ENCODE measurements at regions not wholly inside any gene's neighbourhood (a gene's known extent, or its start where the extent isn't known, plus 50 kb on each side); places are given as distances from the start of the nearest gene placed in this dataset.
"Not testable (repeated sequence)": the region's sequence is repeated elsewhere in the genome, so short reads cannot be mapped to it uniquely, and the experiment has no call there.

DNA sequence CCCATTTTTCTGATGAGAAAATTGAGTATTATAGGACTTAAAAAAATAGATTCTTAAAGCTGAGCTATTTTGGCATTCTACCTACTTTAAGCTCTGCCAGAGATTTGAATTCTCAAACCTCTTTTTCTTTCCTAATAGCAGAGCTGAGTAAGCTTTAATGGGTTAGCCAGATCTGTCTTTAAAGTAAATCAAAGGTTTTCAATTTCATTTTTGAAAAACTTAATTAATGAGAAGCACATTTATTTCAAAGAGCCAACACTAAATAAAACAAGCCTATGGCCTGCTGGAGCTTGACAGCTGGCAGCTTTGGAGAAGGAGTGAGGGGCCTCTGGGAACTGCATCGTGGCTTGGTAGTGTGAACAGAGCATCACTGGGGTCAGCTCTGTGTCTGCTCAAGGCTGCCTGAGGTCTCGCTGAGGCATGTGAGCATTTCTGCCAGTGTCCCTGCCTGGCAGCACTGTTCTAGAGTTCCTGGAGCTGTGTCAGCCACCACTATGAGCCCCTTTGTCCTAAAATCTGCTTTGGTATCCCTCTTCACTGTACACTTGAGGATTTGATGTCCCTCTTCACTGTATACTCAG, 50.4 kb upstream of the PRSS23 start:
- no peak for DNase-seq (ENCODE audit: low read depth)

DNA sequence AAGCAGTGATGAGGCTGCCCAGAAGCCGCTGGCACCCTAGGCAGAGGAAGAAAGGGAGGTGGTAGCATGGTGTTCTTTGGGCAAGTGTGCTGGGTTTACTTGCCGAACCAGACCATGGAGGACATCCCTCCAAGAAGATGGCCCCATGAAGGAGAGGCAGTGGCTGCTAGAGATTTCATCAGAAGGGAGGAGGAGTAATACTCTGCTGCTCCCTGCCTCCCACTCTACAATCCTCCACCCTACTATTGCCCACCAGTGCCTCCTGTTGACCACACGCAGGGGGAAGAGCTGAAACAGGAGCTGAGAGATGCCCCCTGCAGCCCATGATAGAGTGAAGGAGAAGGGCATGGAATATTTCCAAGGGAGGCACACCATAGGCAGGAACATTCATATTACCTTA, 51.0 kb upstream of the PRSS23 start:
- no peak for DNase-seq (ENCODE audit: low read depth)

DNA sequence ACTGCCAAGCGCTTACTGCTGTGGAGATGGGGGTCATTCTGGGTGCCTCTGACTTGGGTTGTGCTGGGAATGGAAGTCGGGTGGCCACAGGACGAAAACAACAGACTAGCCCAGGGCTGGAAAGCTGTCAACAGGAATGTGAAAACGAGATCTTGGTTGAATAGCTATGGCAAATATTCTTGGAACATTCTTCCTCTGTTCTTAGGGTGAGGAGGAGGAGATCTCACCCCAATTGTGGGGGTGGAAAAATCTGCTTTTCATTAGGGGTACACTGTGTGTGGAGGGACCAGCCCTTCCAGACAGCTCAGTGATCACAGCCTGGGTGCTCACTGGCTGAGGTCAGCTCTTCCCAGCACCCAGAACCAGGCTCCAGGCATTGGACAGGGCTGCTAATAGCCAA, 52.0 kb upstream of the PRSS23 start:
- no peak for DNase-seq (ENCODE audit: low read depth)

DNA sequence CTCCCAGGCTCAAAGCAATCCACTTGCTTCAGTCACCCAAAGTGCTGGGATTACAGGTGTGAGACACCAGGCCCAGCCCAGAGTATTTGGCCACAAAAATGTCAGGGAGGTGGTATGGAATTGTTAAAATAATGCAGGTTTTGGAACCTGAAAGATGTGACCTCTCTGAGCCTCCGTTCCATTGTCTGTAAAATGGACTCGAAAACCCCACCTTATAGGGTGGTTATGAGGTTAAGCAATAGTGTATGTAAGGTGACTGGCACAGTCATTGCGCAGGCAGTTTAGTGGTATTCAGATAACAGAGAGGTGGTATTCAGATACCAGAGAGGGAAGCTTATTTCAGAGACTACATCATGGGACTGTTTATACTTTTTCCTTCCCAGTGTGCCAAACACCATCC, 52.5 kb upstream of the PRSS23 start:
- DNase-seq (ENCODE audit: low read depth): no peak

DNA sequence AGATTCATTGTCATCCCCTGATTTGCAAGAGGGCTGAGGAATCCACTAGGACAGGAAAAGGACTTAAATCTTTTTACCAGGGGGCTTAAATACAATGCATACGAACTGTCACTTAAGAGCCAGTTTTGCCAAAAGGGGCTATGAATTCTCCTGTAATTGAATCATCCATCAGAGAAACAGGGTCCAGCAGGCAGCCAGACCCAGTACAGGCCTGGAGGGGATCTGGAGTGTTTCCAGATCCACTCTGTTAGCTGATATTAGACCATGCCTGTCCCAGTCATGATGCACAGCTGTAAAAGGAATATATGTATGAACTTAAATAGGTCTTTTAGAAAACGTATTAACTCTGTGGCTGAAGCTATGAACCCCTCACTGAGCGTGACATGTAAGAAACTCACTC, 53.8 kb upstream of the PRSS23 start:
- no peak for DNase-seq (ENCODE audit: low read depth)

DNA sequence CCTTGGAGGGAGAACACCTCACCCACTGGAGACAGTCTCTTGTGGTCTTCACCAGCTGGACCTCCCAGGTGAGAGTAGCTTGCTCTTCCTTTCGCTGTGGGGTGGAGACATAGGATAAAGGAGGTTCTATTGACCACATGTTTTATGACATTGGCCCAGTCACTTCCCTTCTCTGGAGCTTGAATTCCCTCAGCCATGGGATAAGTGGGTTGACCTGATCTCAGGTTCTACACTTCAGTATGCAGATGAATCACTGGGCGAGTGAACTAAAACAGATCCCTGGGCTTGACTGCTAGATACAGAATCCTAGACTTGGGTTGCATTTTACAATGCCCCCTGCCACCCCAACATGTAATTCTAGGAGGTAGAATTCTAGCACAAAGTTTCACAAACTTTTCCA, 54.8 kb upstream of the PRSS23 start:
- DNase-seq (ENCODE audit: low read depth): no peak

DNA sequence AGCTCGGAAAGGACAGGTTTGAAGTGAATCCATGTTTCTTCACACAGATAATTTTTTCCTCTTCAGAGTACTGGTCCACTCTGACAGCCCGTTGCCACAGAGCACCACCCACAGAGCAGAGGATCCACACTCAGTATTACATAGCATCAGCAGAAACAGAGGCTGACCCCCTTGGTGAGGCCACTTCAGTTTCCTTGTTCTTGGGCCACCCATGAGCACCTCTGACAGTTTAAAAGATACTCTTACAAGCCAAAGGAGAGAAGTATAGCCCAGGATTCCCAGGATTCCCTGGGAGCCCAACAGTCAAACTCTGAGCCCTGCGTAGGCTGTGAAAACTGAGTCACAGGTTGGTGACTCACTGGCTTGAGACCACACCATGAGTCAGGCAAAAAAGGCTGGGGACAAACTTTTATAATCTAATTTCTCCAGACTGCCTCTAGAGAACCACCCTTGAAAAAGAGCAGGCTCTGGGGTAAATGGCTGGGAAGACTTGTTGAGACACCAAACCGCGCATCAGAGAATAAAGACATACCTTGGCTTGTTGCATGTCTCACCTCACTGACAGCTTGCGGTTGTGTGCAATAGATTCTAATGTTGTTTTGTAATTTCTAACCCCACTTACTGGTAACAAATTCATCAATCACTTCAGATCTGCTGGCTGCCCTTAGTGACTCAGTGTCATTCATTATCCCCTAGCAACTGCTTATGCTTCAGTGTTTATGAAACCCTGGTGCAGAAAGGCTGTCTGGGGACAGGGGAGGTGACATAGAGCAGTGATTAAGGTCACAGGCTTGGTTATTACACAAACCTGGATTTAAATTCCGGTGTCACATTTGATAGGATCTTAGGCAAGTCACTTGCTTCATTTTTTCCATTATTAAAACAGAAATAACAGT, 56.9 kb upstream of the PRSS23 start:
- DNase-seq (ENCODE audit: low read depth): peak; percentile 52

DNA sequence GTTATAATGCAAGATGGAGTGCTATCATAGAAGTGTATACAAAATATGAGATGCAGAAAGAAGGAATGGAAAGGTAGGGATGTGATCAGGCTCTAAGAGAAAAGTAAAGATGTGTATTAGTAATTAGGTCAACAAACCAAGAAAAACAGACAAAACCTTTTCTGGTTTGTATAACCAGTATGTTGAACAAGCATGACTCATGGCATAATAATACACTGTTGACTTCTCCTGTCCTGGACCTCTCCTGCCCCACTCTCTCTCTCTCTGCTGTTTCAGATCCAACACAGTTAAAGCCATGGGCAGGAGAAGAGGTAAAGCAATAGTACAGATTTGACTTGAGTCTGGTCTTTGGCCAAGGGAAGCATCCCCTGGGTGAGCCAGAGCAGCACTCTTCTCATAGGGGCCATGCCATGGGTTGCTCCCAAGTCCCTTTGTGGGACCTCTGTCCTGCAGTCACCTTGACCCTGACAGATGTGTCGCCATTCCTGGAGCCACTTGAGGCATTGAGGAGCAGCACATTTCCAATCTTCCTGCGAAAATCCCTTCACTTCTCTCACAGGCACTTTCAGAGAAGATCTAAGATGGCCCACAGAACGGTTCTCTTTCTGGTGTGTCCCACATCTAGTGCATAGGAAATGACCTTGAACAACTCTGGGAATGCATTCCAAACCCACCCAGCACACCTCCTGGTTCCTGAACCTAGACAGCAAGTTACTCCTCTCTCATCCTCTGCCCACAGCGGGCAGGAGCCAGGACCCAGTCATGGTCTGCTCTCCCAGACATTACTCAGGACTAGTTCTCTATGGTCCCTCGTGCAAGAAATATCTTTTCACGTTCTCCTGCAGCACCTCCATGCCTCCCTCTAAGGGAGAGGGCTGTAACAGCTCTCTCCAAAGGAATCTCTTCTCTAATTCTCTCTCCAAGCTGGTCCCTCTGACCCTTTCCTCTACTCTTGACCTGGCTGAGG, 58.2 kb upstream of the PRSS23 start:
- no peak for DNase-seq (ENCODE audit: low read depth)

DNA sequence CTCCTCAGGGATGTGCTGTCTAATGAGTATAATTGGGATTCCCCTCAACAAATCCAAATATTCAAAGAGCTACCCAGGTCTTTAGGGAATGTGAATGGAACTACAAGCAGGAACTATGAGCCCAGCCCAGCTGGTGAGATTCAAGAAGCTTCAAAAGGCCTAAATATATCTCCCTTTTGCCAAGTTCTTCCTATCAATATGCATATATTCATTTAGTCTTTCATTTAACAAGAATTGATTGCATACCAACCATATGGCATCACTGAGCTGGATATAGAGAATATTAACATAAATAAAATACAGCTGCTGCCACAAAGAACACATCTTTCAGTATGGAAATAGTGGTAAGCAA, 58.9 kb upstream of the PRSS23 start:
- no peak for DNase-seq (ENCODE audit: low read depth)

DNA sequence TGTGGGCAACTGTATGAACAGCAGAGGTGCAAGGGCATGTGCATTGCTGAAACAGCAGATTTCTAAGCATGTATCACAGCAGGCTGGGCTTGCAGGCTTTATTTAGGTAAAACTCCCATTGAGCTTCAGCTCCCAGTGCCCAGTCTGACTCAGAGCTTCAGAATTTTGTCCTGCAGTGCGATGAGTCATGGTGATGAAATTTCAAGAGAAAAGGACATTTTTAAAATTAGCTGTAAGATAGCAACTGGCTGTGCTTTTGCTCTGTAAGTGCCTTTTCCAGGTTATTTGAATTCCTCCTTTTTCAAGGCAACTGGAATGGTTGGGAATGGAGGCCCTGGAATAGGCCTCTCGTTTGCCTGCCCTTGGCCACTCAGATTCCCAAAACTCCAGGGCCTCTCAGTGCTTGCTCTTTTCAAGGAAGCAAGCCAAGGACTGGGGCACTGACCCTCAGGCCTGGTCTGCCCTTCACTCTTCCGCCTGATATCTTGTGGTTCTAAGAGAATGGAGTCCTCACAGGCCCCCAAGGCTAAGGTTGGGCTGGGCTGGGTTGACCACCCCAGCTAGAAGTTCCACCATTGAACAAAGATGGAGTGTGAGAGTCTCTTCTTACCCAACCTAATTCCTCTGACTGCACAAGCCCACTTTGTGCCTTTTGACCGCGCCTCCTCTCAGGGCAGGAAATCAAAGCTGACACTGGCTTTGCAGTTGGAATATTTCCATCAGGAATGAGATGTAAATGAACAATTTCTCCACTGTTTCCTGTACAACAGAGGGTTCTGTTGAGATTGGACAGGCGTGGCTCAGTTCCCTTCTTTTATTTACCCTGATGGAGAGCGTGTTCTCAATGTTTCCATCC, 59.5 kb upstream of the PRSS23 start:
- DNase-seq (ENCODE audit: low read depth): no peak

DNA sequence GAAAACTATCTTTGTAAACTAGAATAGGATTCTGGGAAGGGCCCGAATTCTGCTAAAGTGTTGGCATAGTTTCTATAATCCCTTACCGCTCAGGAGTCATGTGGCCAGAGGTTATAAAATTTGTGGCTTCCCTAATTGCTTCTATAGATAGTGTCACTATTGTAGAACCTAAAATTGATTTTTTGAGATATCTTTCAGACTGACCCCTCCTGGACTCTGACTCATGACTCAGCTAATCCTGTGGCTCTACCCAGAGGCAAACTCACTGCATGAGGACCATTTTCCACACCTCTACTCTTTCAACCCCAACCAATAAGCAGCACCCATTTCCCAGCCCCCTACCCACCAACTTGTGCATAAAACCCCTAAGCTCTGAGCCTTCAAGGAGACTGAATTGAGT, 61.8 kb upstream of the PRSS23 start:
- DNase-seq (ENCODE audit: low read depth): no peak

DNA sequence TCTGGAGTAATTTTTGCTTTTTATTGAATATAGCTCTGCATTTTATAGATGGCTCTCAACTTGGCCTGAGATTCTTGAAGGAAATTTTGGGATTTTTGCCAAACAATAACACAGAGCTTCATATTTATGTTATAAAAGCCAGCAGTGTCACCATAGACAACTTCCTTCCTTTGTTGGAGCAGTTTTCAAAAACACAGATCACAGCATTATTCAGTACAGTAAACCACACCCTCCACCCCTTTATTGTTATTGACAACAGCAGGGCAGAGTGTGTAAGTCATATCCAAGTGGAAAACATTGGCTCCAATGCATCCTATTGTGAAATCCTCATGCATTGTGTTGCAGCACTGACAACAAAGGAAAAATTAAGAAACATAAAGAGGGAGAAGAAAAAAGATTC, 62.6 kb upstream of the PRSS23 start:
- DNase-seq (ENCODE audit: low read depth): no peak

DNA sequence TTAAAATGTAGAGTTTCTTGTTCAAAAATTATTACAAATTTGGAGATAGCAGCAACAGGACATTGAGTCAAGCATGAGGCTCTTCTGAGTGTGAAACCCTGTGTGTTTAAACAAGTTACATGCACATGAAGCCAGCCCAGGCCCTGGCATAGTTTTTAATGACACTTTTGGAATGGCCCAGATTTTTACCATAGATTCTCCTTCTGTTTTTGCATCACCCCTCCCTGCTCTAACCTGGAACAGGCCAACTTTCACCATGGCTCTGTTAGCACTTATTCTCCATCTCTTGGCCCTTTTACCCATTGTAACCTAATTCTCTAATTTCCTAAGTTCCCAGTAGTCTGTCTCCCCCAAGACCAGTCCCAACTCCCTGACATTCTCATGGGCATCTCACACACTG, 63.1 kb upstream of the PRSS23 start:
- no peak for DNase-seq (ENCODE audit: low read depth)

DNA sequence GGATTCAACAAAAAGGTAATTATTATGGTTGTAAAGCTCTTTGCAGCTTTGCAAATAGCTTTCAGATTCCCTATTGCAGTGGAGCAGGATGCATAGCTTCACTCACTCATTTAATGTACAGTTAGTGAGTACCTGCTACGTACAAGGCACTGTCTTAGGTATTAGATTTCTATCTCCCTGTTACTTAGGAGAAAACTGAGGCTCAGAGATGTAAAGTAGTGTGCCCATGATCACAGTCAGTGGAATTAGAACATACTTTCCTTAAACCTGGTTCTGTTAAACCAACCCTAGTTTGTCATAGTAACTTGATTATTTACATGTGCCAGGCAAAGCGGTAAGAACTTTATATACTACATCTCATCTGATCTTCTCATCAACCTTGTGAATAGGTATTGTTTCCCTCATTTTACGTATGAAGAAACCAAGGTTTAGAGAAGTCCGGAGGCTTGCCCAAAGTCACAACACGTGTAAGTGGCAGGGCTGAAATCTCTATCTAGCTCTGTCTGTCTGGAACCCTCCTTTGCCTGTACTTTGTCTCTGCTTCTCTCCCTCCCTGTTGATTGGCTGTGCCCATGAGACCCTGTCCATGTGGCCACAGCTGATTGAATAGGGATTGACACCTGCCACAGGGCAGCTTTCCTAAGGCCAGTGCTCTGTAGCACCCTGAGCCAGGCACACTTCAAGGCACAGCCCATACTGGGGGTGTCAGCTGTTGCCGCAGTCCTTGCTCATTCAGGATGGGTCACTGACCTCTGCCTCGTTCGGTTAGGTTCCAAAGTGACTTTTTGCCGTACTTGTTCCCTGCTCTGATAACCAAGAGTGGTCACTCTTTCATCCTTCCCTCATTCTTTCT, 63.8 kb upstream of the PRSS23 start:
- no peak for DNase-seq (ENCODE audit: low read depth)

DNA sequence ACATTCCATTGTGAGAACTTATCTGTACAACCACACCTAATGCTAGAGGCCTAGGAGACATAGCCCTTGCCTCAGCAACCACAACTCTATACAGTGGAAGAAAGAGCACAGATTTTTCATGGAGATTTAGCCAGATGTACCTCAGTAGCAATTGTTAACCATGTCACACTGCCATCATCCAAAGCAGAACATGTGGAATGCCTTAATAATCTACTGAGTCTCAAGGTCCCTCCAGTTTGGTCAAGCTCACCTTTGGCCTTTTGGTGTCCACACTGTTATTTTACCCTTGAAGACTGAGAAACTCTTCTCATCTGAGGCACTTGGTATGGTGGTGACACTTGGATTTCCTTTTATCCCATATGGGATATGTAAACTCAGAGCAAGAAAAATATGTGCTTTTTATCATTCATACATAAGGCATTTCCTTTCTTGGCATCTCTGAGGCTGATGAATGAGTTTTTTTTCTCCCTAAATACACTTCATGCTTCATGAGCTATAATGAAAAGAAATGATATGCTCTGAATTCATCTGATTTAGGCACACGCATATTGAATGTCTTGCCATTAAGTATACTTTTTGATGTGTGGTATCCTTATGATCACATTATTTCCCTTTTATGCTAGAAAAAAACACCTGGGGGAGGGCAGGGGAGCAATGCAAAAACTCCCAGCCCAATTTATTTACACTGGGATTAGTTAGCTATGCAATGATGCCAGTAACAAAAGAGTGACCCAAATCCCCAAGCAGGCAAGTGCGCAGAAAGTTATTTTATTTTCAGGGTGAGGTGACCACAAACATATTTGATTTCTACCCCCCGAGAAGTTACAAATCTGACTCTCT, 63.3 kb upstream of the ME3 start:
- no peak for DNase-seq (ENCODE audit: low read depth)

DNA sequence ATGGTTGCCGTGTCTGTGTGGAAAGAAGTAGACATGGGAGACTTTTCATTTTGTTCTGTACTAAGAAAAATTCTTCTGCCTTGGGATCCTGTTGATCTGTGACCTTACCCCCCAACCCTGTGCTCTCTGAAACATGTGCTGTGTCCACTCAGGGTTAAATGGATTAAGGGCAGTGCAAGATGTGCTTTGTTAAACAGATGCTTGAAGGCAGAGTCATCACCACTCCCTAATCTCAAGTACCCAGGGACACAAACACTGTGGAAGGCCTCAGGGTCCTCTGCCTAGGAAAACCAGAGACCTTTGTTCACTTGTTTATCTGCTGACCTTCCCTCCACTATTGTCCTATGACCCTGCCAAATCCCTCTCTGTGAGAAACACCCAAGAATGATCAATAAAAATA, 60.3 kb upstream of the ME3 start:
- DNase-seq (ENCODE audit: low read depth): not testable (repeated sequence)

DNA sequence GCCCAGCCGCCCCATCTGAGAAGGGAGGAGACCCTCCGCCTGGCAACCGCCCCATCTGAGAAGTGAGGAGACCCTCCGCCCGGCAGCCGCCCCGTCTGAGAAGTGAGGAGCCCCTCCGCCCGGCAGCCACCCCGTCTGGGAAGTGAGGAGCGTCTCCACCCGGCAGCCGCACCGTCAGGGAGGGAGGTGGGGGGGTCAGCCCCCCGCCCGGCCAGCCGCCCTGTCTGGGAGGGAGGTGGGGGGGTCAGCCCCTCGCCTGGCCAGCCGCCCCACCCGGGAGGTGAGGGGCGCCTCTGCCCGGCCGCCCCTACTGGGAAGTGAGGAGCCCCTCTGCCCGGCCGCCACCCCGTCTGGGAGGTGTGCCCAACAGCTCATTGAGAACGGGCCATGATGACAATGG, 59.9 kb upstream of the ME3 start:
- not testable (repeated sequence) for DNase-seq (ENCODE audit: low read depth)

DNA sequence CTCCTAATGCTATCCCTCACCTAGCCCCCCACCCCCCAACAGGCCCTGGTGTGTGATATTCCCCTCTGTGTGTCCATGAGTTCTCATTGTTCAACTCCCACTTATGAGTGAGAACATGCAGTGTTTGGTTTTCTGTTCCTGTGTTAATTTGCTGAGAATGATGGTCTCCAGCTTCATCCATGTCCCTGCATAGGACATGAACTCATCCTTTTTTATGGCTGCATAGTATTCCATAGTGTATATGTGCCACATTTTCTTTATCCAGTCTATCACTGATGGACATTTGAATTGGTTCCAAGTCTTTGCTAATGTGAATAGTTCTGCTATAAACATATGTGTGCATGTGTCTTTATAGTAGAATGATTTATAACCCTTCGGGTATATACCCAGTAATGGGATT, 57.2 kb upstream of the ME3 start:
- not testable (repeated sequence) for DNase-seq (ENCODE audit: low read depth)

DNA sequence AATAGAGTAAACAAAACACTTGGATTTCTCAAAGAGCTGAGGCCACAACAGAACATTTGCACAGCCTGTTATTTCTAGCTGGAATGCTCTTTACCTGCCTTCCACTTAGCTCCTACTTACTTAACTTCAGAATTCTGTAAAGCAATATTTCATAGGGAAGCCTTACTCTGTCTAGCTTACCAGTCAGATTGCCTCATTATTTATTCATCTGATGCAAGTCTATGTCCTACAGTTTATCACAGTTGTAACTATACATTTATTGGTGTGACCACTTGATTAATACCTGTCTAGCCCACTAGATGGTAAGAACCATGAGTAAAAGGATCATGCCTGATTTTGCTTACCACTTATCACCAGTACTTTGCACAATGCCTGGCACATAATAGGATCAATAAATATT, 56.1 kb upstream of the ME3 start:
- DNase-seq (ENCODE audit: low read depth): no peak

Data from activated T-cell treated with anti-CD3 and anti-CD28 coated beads for 48 hours (primary cell).